Fibroblast of skin of abdomen (primary cell): ENCODE measurements at regions not wholly inside any gene's neighbourhood (a gene's known extent, or its start where the extent isn't known, plus 50 kb on each side); places are given as distances from the start of the nearest gene placed in this dataset.
"Not testable (repeated sequence)": the region's sequence is repeated elsewhere in the genome, so short reads cannot be mapped to it uniquely, and the experiment has no call there.

Source experiments
- DNase-seq: peaks from one replicate; pipeline ENCODE4 v3.0.0-alpha.2; 2013

DNA sequence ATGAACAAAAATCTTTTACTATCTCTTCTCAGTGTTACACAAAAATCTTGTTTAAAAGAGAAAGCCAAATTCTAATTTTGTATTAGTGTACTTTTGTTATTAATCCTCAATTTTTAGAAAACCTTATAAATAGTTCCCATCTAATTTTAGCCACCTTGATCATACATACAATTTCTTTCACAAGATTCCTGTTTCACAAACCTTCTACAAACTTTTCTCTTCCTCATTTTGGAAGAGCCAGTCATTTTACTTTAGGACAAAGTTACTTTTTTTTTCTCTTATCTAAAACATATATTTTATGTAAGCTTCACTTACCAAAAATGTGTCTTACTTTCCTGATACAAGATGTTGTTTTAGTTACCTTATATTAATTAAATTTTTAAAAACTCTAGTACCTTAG lies 161.3 kb downstream of the YIPF5 start:
- DNase-seq: no peak

DNA sequence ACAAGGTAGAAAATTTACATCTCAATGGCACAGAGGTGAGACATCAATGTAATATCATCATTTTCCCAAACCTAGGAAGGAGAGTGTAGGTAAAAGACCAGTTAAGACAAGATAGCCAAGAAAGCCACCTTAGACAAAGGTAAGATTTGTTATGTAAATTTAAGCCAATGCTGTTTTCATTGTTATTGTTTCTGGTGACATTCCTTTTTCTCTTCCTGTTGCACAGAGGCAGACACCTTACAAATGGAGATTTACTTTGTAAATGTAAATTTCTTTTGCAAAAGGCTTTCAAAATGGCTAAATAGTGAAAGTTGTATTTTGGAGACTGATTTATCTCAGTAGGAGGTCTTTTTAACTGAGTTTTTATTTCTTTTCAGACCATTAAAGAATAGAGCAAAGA lies 159.1 kb downstream of the YIPF5 start:
- DNase-seq: no peak

DNA sequence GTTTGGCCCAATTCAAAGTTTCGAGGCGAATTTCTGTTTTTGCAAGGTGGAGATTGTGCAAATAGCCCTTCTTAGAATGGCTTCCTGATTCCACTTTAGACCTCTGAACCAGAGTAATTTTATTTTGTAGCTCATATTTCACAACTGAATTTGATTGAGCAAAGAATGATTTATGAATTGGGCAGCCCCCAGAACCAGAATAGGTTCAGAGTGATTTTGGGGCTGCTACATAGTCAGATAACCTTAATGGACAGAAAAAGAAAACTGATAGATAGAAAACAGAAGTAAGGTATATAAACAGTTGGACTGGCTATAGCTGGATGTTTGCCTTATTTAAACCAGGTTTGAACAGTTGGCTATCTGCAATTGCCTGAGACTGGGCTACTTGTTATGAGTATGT lies 156.6 kb downstream of the YIPF5 start:
- no peak for DNase-seq

DNA sequence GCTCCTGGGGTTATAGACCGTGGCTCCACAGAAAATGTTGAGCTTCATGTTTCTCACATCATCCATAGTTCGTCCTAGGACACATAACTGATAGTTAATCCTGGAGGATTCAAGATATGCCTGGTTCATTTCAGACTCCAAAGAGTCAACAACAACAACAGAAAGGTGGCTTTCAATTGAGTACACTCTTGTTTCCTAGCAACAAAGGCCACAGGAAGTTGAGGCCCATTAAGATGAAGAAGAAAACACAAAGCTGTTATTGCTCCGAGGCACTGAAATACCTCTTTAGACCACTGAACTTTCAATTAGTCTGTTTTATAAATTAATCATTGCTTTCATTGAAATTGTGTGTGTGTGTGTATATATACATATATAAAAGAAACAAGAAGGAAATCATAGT lies 154.5 kb downstream of the YIPF5 start:
- DNase-seq: no peak

DNA sequence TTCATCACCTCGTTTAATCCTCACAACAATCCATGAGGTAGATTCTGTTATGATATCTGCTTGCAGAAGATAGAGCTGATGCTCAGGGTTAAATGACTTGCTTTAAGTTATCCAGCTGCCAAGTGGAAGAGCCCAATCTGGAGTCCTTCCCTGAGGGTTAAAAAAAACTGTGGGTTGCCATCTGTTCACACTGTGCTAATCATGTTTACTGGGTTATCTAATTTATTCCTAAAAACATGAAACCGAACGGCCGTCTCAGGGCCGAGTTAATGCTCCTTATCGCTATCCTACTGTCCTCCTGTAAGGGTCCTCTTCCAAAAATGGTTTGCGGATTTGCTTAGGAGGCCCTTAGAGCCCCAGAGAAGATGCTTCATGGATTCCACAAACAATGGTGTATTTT lies 153.3 kb downstream of the YIPF5 start:
- no peak for DNase-seq

DNA sequence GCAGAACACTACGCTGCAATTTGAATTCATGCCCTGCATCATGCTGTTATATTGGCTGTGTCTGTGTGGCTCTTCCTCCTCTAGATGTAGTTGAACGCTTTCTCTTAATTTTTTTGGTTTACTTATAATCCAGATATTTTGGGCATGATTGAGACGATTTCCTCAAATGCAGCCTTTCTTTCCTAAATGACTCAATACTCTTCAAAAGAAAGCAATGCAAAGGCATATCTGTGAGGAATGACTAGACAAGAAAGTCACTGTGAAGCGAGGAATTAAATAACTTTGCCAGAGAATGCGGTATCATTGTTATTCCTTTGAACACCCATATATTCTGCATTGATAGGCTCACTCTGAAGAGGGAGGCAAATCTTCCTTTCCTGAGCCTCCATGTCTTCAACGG lies 152.8 kb downstream of the YIPF5 start:
- peak; percentile 57 for DNase-seq

DNA sequence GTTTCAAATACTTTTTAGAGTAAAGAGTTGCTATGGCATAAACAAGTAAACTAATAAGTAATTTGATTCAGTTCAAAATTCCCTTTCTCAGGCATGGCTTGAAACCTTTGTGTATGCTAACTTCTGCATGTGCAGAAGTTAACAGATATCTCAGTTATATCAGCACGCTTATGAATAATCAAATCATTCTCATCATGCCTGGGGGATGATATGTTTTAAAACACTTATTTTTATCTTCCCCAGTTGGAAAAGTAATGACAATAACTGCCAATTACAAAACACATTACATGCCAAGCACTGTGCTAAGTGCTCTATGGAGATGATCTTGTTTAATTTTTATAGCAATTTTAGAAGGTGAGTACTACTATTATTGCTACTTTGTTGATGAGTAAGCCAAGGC lies 146.4 kb downstream of the YIPF5 start:
- DNase-seq: no peak

DNA sequence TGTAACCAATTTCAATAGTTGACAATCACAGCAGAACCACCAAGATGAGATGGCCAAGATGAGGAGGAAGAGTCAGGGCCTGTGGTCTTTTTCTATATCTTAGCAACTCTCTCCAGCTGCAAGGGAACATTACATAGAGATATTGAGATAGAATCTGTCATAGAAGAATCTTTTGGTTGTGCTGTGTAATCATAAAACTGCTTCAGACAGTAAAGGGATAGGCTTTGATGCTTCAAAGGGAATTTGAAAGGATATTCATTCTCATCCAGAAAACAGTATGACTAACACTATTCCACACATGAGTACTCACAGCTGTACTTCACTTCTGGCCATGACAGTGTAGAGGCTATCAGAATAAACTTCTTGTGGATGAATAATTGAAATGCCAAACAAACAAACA lies 145.9 kb downstream of the YIPF5 start:
- peak; percentile 78 for DNase-seq

DNA sequence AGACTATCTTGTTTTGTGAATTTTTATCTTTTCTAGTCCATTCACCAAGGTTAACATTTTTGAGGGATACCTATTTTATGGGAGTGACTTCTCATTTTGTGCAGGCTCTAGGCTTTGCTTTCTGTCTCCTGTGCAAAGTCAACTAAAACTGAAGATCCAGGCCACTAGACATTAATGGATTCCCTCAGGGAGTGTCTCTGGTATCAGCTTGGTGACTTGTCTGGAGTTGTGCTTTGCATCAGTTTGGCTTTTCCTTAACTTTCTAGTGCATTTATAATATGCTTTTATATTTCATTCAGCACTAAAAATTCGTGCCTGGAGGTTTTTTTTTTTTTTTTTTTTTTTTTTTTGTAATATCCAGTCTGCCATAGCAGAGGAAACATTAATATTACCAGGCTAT lies 144.2 kb downstream of the YIPF5 start:
- no peak for DNase-seq

DNA sequence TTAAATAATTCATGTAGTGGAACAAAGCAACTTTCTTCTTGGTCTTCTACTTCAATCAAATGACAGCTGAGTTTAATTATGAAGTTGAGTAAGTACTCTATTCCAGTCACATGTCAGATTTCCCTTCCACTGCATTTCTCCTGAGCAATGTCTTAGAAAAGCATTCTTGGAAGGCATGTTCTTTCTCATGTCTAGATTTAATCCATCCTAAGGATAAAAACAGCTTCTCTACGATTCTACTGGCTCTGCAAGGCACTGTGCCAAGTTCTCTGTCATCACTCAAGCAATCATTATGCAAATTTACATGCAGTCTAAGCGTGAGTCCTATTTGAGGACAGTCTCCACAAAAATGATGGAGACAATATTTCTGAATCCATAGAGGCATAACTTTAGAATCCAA lies 142.4 kb downstream of the YIPF5 start:
- DNase-seq: peak; percentile 96

DNA sequence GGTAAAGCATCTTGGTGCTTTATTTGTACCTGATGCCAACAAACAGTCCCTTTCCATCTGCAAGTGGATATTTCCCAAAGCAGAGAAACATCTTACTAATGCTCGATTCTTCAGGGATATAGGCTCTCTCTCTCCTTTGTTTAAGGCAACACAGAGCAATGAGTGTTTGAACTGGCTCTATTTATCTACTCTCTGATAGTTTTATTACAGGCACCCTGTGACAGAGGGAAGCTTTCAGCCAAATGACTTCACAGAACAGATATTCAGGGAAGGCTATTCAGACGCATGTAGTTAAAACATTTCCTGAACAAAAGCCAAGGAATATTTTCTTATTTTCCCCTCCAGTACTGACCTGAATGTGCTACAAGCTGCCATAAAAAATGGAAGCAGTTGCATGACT lies 141.8 kb downstream of the YIPF5 start:
- DNase-seq: peak; percentile 96

DNA sequence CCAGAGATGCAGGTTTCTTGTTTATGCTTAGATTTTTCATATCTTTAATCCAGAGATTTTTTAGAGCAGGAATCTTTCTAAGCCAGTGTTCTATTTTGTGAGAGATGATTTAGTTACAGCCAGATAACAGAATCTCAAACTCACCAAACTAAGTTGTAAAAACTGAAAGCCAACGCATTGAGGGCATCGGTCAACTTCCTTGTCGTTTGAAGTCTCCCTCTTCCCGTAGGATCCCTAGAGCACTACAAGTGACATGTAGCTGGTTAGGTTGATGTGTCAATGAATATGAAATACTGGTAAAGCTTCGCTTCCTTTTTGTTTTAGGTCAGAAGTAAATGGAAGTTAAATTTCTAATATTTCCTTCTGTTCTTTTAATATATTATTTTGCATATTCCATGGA lies 139.6 kb downstream of the YIPF5 start:
- no peak for DNase-seq

DNA sequence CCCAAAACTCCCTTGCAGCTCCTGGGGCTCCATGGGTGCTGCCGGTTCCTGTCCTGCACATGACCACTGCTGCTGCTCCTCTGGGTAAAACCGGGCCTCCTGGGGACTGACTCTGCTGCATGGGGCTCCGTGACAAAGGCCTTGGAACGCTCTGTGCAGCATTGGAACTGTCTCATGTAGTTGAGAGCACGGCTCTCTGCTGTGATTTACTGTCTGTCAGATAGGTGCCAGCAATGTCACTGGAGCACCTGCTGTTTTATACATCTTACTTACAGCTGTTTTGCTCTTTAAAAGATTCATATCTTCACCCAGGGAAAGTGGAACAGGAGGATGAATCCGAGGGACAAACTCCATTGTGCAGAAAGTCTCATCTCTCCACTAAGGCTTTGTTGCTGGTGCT lies 138.1 kb downstream of the YIPF5 start:
- DNase-seq: no peak

DNA sequence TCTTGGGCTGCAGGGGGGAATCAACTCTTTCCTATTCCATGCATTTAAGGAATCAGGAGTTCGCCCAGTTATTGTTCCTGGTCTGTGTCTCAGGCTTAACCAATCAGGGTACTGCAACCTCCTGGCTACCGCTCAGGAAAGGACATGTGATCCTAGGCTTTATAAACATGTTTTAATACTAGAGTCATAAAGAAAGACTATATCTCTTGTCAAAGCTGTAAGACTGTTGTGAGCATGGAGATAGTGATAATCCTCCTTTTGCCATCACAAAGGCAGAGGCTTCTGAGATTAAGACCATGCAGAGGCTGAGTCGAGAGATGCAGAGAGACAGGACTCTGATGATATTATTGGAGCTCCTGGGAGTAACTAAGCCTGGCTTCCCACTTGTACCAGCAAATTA lies 137.0 kb downstream of the YIPF5 start:
- DNase-seq: no peak

DNA sequence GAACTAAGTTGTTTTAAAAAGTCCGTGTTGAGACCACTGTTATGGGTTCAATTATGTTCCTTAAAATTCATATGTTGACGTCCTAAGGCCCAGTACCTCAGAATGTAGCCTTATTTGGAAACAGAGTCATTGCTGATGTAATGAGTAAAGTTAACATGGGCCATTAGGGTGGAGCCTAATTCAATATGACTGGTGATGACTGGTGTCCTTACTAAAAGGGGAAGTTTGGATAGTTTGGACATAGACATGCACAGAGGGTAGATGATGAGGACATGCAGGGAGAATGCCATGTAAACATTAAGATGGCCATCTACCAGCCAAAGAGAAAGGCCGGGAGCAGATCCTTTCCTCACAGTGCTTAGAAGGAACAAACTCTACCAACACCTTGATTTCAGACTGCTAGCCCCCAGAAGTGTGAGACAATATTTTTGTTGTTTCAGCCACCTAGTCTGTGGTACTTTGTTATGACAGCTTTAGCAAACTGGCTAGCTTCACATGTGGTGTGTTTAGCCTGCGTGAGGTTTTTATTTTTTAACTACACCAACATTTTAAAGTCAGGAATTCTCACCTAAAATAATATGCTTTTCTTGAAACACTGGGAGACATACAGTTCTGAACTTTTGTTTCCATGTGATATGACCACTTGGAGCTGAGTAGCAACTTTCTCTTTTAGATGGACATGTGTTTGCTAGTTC lies 135.3 kb downstream of the YIPF5 start:
- DNase-seq: no peak

DNA sequence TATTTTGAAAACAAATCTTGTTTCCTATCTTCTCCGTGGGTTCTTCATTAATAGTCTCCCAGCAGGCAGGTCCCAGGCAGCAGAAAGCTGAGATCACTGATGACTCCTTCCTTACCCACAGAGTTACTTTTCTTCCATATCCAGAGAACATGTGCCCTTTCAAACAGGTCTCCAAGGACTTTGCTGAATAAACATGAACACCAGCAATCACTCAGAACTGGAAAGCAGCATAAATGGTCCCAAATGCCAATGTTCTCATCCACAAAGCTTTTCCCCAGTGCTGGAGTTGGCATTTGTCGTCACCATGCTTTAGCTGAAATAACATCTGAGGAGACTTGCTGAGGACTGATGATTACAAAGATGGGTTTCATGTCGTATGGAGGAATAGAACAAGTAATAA lies 134.0 kb downstream of the YIPF5 start:
- no peak for DNase-seq

DNA sequence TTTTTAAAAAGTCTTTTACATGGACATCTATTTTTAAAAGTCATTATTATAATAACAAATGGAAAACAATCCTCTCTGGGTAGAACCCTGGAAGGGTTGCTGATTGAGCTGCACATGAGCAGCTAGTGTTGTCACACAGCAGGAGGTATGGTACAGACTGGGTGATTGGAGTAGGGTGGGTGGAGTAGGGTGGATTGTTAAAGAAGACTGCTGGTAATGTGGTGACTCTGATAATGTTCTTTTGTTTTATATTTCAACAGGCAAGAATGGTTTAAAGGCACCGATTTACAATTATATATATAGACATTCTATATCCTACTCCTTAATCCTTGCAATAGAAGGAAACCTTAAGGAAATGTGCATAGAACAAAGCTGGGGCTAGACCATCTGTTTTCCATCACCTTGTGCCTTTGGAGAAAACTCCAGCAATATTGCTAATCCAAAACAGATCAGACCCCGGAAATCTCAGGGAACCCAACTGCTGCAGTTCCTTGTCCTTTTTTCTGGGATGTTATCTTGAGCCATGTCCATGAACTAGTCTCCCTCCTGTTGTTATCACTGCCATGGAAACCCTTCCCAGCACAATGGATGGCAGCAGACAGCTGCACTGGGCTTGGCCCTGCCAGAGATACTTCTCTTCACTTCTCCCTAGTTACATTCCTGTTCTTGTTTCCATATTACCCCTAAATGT lies 129.7 kb downstream of the YIPF5 start:
- peak; percentile 43 for DNase-seq

DNA sequence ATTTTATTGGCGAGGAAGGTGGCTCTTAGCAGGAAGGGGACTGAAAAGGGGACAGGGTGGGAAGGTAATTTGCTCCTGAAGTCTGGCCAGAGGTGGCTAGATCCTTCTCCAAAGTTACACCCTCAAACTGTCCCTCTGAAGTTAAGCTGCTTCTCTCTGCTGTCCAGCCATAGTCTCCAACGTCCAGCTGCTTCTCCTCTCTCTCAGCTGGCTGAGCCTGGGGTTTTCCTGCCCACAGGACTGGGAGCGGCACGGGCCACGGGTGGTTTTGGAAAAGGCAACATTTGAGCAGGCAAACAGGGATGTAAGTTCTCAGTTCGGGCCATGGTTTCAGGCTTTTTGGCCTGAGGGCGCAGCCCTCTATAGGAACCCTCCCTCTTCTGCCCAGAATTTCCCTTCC lies 128.3 kb downstream of the YIPF5 start:
- DNase-seq: no peak

DNA sequence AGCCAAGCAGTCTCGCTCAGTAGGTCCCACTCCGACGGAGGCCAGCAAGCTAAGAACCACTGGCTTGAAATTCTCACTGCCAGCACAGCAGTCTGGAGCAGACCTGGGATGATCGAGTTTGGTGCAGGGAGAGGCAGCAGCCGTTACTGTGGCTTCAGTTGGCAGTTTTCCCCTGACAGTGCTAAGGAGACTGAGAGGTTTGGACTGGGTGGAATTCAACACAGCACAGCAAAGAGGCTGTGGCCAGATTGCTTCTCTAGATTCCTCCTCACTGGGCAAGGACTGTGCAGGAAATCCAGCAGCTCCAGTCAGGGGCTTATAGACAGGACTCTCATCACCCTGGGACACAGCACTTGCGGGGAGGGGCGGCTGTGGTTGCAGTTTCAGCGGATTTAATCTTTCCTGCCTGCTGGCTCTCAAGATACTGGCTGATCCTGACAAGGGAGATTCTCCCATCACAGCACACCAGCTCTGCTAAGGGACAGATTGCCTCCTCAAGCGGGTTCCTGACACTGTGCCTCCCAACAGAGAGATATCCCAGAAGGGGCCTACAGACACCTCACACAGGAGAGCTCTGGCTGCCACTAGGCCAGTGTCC lies 122.1 kb downstream of the YIPF5 start:
- peak; percentile 57 for DNase-seq

DNA sequence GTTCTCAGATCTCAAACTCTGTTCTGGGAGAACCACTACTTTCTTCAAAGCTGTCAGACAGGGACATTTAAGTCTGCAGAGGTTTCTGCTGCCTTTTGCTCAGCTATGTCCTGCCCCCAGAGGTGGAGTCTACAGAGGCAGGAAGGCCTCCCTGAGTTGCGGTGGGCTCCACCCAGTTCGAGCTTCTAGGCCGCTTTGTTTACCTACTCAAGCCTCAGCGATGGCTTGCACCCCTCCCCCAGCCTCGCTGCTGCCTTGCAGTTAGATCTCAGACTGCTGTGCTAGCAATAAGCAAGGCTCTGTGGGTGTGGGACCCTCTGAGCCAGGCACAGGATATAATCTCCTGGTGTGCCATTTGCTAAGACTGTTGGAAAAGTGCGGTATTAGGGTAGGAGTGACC lies 115.1 kb downstream of the YIPF5 start:
- DNase-seq: not testable (repeated sequence)

DNA sequence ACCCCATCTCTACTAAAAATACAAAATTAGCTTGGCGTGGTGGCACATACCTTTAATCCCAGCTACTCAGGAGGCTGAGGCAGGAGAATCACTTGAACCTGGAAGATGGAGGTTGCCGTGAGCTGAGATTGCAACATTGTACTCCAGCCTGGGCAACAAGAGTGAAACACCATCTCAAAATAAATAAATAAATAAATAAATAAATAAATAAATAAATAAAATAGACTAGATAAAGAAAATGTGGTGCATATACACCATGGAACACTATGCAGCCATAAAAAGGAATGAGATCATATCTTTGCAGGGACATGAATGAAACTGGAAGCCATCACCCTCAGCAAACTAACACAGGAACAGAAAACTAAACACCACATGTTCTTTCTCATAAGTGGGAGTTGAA lies 110.4 kb downstream of the YIPF5 start:
- DNase-seq: not testable (repeated sequence)

DNA sequence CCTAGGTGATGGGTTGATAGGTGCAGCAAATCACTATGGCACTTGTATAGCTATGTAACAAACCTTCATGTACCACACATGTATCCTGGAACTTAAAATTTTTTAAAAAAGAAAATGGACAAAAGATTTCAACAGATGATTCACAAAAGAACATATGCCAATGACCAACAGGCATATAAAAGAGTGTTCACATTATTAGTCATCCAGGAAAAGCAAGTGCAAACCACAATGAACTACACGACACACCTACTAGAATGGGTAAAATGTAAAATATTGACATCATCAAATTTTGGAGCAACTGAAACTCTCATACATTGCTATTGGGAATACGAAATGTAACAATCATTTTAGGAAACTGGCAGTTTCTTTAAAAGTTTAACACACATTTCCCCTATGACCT lies 109.9 kb downstream of the YIPF5 start:
- no peak for DNase-seq

DNA sequence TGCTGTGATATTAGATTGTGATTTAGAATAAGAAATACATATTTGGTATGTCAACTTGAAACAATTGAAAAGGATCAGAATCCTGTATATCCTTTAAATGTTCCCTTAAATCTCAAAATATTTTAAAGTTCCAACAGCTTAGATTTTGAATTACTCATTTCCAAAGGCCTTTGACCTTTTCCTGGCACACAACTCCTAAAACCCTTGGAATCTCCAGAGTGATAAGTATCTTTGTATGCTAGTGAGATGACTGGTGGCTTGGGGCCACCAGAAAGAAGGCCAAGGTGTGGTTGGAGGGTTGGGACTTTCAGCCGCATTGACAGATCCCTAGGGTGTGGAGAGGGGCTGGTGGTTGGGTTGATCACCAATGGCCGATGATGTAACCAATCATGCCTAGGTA lies 104.7 kb downstream of the YIPF5 start:
- no peak for DNase-seq

DNA sequence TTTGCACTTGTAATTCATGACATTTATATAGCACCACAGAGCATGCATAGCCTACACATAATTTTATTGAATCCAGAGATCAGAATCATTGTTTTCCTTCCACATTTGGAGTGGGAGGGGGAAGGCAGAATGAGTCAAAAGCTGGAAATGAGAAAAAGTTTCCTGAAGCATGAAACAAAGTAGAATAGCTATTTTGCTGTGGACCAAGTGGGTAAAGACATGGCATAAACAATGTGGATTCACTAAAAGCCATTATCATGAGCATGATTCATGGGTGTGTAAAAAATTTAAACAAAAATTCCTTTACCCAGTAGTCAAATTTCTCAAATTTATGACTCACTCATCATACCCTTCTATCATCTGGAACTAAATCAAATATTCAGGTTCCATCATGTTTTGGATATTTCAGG lies 97.9 kb downstream of the YIPF5 start:
- DNase-seq: peak; percentile 96
